IMR-90 (cell line): ENCODE measurements at regions not wholly inside any gene's neighbourhood (a gene's known extent, or its start where the extent isn't known, plus 50 kb on each side); places are given as distances from the start of the nearest gene placed in this dataset.

Source experiments
- ATAC-seq: fragments of 200-7000 bp; cut with Tn5 transposase; 2 replicates; pipeline ENCODE4 v1.9.1; 2020; ENCODE audit warnings: low read depth, mild to moderate bottlenecking, moderate library complexity
- BruUV-seq: library from RNA; stranded (reverse); fragments of 400-500 nt; replicated peaks from 2 replicates; lab custom pipeline; 2021; lab: Mats Ljungman, UMichigan
- CTCF ChIA-PET: fragments of 300-600 bp; formaldehyde crosslinking; extraction: SDS; loops from one replicate; lab custom pipeline; 2021; ENCODE audit warnings: antibody characterized with exemption; lab: Yijun Ruan, JAX
- POLR2A ChIA-PET: fragments of 300-600 bp; sonication (Branson Sonifier 250); formaldehyde crosslinking; loops from one replicate; lab custom pipeline; 2022; ENCODE audit warnings: antibody characterized with exemption; ENCODE audit not compliant: unreplicated experiment; lab: Charles Lee
- DNase-seq: peaks from one replicate; pipeline ENCODE4 v3.0.0; 2013
- H2AFZ ChIP-seq: replicated peaks from 2 replicates; pipeline ENCODE3; 2013; ENCODE audit warnings: low read length, mild to moderate bottlenecking; ENCODE audit not compliant: poor library complexity
- H2AK5ac ChIP-seq: 2 replicates; pipeline ENCODE4 v1.6.1; 2013; ENCODE audit warnings: low read depth, low read length, inconsistent platforms
- H2AK9ac ChIP-seq: replicated peaks from 2 replicates; pipeline ENCODE3; 2013; ENCODE audit warnings: mild to moderate bottlenecking, low read depth, low read length, moderate library complexity; ENCODE audit not compliant: poor library complexity
- H2BK120ac ChIP-seq: 2 replicates; pipeline ENCODE4 v1.6.1; 2013; ENCODE audit warnings: low read depth, low read length, inconsistent platforms
- H2BK15ac ChIP-seq: 3 replicates; pipeline ENCODE4 v1.6.1; 2013; ENCODE audit warnings: low read depth, low read length, inconsistent platforms
- H2BK20ac ChIP-seq: 2 replicates; pipeline ENCODE4 v1.6.1; 2013; ENCODE audit warnings: low read depth, mild to moderate bottlenecking, inconsistent platforms, low read length, moderate library complexity
- H2BK5ac ChIP-seq: 2 replicates; pipeline ENCODE4 v1.6.1; 2013; ENCODE audit warnings: mild to moderate bottlenecking, low read depth, low read length, inconsistent platforms; ENCODE audit not compliant: poor library complexity, severe bottlenecking
- H3K14ac ChIP-seq: replicated peaks from 2 replicates; pipeline ENCODE4 v1.6.1; 2013; ENCODE audit warnings: low read depth, low read length, inconsistent platforms
- H3K18ac ChIP-seq: 2 replicates; pipeline ENCODE4 v1.6.1; 2013; ENCODE audit warnings: low read depth, low read length, control low read depth
- H3K23ac ChIP-seq: 2 replicates; pipeline ENCODE4 v1.6.1; 2013; ENCODE audit warnings: low read depth, low read length, inconsistent platforms
- H3K27ac ChIP-seq: 2 replicates; pipeline ENCODE4 v1.5.1; 2013; ENCODE audit warnings: mild to moderate bottlenecking, control low read depth, low read length; ENCODE audit not compliant: insufficient read depth
- H3K27me3 ChIP-seq: 2 replicates; pipeline ENCODE4 v1.6.1; 2013; ENCODE audit warnings: low read length; ENCODE audit not compliant: control insufficient read depth, insufficient read depth
- H3K36me3 ChIP-seq: 2 replicates; pipeline ENCODE4 v1.6.1; 2013; ENCODE audit warnings: low read length, mixed read lengths; ENCODE audit not compliant: control insufficient read depth, insufficient read depth
- H3K4ac ChIP-seq: 2 replicates; pipeline ENCODE4 v1.6.1; 2013; ENCODE audit warnings: low read depth, low read length, inconsistent platforms
- H3K4me1 ChIP-seq: 2 replicates; pipeline ENCODE4 v1.6.1; 2013; ENCODE audit warnings: low read length, mixed read lengths; ENCODE audit not compliant: control insufficient read depth, insufficient read depth
- H3K4me2 ChIP-seq: 2 replicates; pipeline ENCODE4 v1.6.1; 2013; ENCODE audit warnings: low read depth, mild to moderate bottlenecking, control low read depth, low read length, moderate library complexity
- H3K4me3 ChIP-seq: 2 replicates; pipeline ENCODE4 v1.5.1; 2013; ENCODE audit warnings: low read depth, mild to moderate bottlenecking, control low read depth, low read length, moderate library complexity; ENCODE audit not compliant: insufficient read depth
- H3K56ac ChIP-seq: 2 replicates; pipeline ENCODE4 v1.6.1; 2013; ENCODE audit warnings: low read length, inconsistent platforms; ENCODE audit not compliant: insufficient read depth; ENCODE audit errors: extremely low read depth
- H3K79me1 ChIP-seq, 2 experiments: 2 replicates each; pipeline ENCODE4 v1.6.1; 2013; ENCODE audit warnings: low read length in 2 of 2, inconsistent platforms in 1 of 2, low read depth in 1 of 2
- H3K9ac ChIP-seq: 2 replicates; pipeline ENCODE4 v1.6.1; 2013; ENCODE audit warnings: low read depth, low read length, control low read depth
- H3K9me1 ChIP-seq: 2 replicates; pipeline ENCODE4 v1.6.1; 2013; ENCODE audit warnings: low read length, inconsistent platforms; ENCODE audit not compliant: insufficient read depth
- H3K9me3 ChIP-seq: 2 replicates; pipeline ENCODE4 v1.6.1; 2013; ENCODE audit warnings: low read length; ENCODE audit not compliant: control insufficient read depth, insufficient read depth
- H4K20me1 ChIP-seq: 2 replicates; pipeline ENCODE4 v1.6.1; 2013; ENCODE audit warnings: low read length, inconsistent platforms; ENCODE audit not compliant: insufficient read depth
- H4K5ac ChIP-seq: 2 replicates; pipeline ENCODE4 v1.6.1; 2013; ENCODE audit warnings: mild to moderate bottlenecking, low read depth, low read length, control low read depth
- H4K8ac ChIP-seq, 2 experiments: 2 replicates each; pipeline ENCODE4 v1.6.1; 2013; ENCODE audit warnings: low read depth in 2 of 2, low read length in 2 of 2, control low read depth in 1 of 2, inconsistent platforms in 1 of 2
- H4K91ac ChIP-seq: 2 replicates; pipeline ENCODE4 v1.6.1; 2013; ENCODE audit warnings: low read depth, low read length, inconsistent platforms; ENCODE audit not compliant: insufficient read depth
- CEBPB ChIP-seq: IDR thresholded peaks from 2 replicates; pipeline ENCODE4 v1.6.1; 2012; ENCODE audit warnings: low read depth, low read length, improper control_type of control experiment
- CTCF ChIP-seq: conservative IDR thresholded peaks from 2 replicates; pipeline ENCODE4 v1.5.1; 2012; ENCODE audit warnings: mild to moderate bottlenecking, low read depth, low read length, improper control_type of control experiment
- FOS ChIP-seq: fragments of 150-350 bp; IDR thresholded peaks from 2 replicates; pipeline ENCODE4 v1.6.1; 2016; ENCODE audit warnings: low read depth, low read length
- MAFK ChIP-seq: IDR thresholded peaks from 2 replicates; pipeline ENCODE4 v1.6.1; 2012; ENCODE audit warnings: low read depth, low read length, improper control_type of control experiment
- MAZ ChIP-seq: IDR thresholded peaks from 2 replicates; pipeline ENCODE4 v1.6.1; 2012; ENCODE audit warnings: low read depth, mild to moderate bottlenecking, low read length, improper control_type of control experiment, moderate library complexity, borderline replicate concordance
- MXI1 ChIP-seq: IDR thresholded peaks from 2 replicates; pipeline ENCODE4 v1.6.1; 2012; ENCODE audit warnings: low read depth, mild to moderate bottlenecking, low read length, moderate library complexity, borderline replicate concordance
- NFE2L2 ChIP-seq: fragments of 150-350 bp; IDR thresholded peaks from 2 replicates; pipeline ENCODE4 v1.6.1; 2016; ENCODE audit warnings: low read depth, mild to moderate bottlenecking, low read length
- POLR2A ChIP-seq: IDR thresholded peaks from 2 replicates; pipeline ENCODE4 v1.6.1; 2012; ENCODE audit warnings: mild to moderate bottlenecking, low read depth, low read length
- RCOR1 ChIP-seq: IDR thresholded peaks from 2 replicates; pipeline ENCODE4 v1.6.1; 2012; ENCODE audit warnings: mild to moderate bottlenecking, low read length, improper control_type of control experiment; ENCODE audit not compliant: insufficient replicate concordance
- USF2 ChIP-seq: fragments of 150-350 bp; IDR thresholded peaks from 2 replicates; pipeline ENCODE4 v1.6.1; 2017; ENCODE audit warnings: mild to moderate bottlenecking, antibody characterized with exemption, low read length, low read depth
- dilution Hi-C: fragments of 300-500 bp; cut with HindIII; formaldehyde crosslinking; loops from one replicate; pipeline ENCODE4 v1.14.3; 2018; ENCODE audit warnings: low sequenced_read_pairs; ENCODE audit not compliant: unreplicated experiment
- in situ Hi-C: fragments of 300-500 bp; cut with MboI; formaldehyde crosslinking; loops from 3 replicates; pipeline ENCODE4 v1.14.3; 2019; ENCODE audit warnings: low sequenced_read_pairs, inconsistent platforms, mixed read lengths
- intact Hi-C: fragments of 100-400 bp; cut with micrococcal nuclease; formaldehyde crosslinking; loops from 2 replicates; pipeline ENCODE4 v1.10.0; 2022

GRCh38 chr12:40587421-40587820 is 104.8 kb upstream of the CNTN1 start:
- no TSS peak for BruUV-seq
- in situ Hi-C loops = no loop called here
- H2AFZ ChIP-seq = no peak overlapping the region
- CTCF ChIA-PET = no interaction called here
- no peaks in the 10 kb centered on the region for H4K20me1 ChIP-seq
- intact Hi-C loops = no loop called here
- POLR2A ChIA-PET = no interaction called here
- H3K79me1 ChIP-seq = no peaks in the 10 kb centered on the region
- H2BK15ac ChIP-seq = no peak overlapping the region
- no peak for TF ChIP-seq MAFK
- no peak for TF ChIP-seq CEBPB
- no peak for TF ChIP-seq MXI1
- no peak for TF ChIP-seq FOS
- no peak for TF ChIP-seq POLR2A
- TF ChIP-seq NFE2L2 = no peak
- TF ChIP-seq CTCF = no peak
- no peak for TF ChIP-seq USF2
- TF ChIP-seq MAZ = no peak
- TF ChIP-seq RCOR1 = no peak
- H3K27me3 ChIP-seq = no peaks in the 10 kb centered on the region
- no peak overlapping the region for H2AK9ac ChIP-seq
- H3K23ac ChIP-seq = no peak overlapping the region
- no peak overlapping the region for H3K14ac ChIP-seq
- no peak overlapping the region for H4K91ac ChIP-seq
- H2BK120ac ChIP-seq = no peak overlapping the region
- H3K36me3 ChIP-seq = no peaks in the 10 kb centered on the region
- DNase-seq (no peak), ATAC-seq (no peak)
- H4K8ac ChIP-seq = no peak overlapping the region
- H3K18ac ChIP-seq = no peak overlapping the region
- no peak overlapping the region for H4K5ac ChIP-seq
- no peaks in the 10 kb centered on the region for H3K9me1 ChIP-seq
- H2BK20ac ChIP-seq = no peak overlapping the region
- no peak overlapping the region for H3K56ac ChIP-seq
- no peak overlapping the region for H2BK5ac ChIP-seq
- no peak overlapping the region for H3K4me3 ChIP-seq
- no peak overlapping the region for H2AK5ac ChIP-seq
- no peak overlapping the region for H3K4me2 ChIP-seq
- H3K4ac ChIP-seq = no peak overlapping the region
- dilution Hi-C loops = no loop called here
- H3K9ac ChIP-seq = no peak overlapping the region
- no peaks in the 10 kb centered on the region; the same call in 1 of the 2 replicates for H3K9me3 ChIP-seq
- no peak overlapping the region for H3K27ac ChIP-seq
- no peaks in the 10 kb centered on the region for H3K4me1 ChIP-seq
